OCI-M2 (cell line): ENCODE measurements at regions not wholly inside any gene's neighbourhood (a gene's known extent, or its start where the extent isn't known, plus 50 kb on each side); places are given as distances from the start of the nearest gene placed in this dataset.

Experiments used
- DNase-seq: peaks from one replicate; lab custom pipeline; 2025; ENCODE audit not compliant: unreplicated experiment; lab: John Stamatoyannopoulos, UW

- DNase-seq = no peak
Measured at GRCh38 chr4:177047070-177047850, 254.5 kb upstream of the VEGFC start.

- DNase-seq = no peak
Measured at GRCh38 chr4:177047851-177048174, 255.1 kb upstream of the VEGFC start.

- DNase-seq = no peak
Measured at GRCh38 chr4:177051473-177052060, 258.1 kb upstream of the NEIL3 start.

GRCh38 chr4:177052211-177052934 lies 257.3 kb upstream of the NEIL3 start:
- no peak for DNase-seq

- DNase-seq = no peak
Measured at GRCh38 chr4:177057186-177057585, 252.5 kb upstream of the NEIL3 start.

- DNase-seq = no peak
Measured at GRCh38 chr4:177064116-177064515, 245.6 kb upstream of the NEIL3 start.

- DNase-seq = no peak
Measured at GRCh38 chr4:177064729-177065394, 244.8 kb upstream of the NEIL3 start.

GRCh38 chr4:177066746-177067145 lies 242.9 kb upstream of the NEIL3 start:
- no peak for DNase-seq

- no peak for DNase-seq
Measured at GRCh38 chr4:177070533-177071058, 239.1 kb upstream of the NEIL3 start.

- no peak for DNase-seq
Measured at GRCh38 chr4:177077095-177077971, 232.3 kb upstream of the NEIL3 start.

- no peak for DNase-seq
Measured at GRCh38 chr4:177079327-177079726, 230.3 kb upstream of the NEIL3 start.

- no peak for DNase-seq
Measured at GRCh38 chr4:177080388-177080787, 229.3 kb upstream of the NEIL3 start.

GRCh38 chr4:177087060-177087459 lies 222.6 kb upstream of the NEIL3 start:
- no peak for DNase-seq

GRCh38 chr4:177087499-177087898 lies 222.2 kb upstream of the NEIL3 start:
- DNase-seq = no peak

GRCh38 chr4:177091515-177091914 lies 218.2 kb upstream of the NEIL3 start:
- no peak for DNase-seq

GRCh38 chr4:177092807-177093206 lies 216.9 kb upstream of the NEIL3 start:
- DNase-seq = no peak

- DNase-seq = no peak
Measured at GRCh38 chr4:177093964-177094363, 215.7 kb upstream of the NEIL3 start.

GRCh38 chr4:177097291-177097690 lies 212.4 kb upstream of the NEIL3 start:
- DNase-seq = no peak

- no peak for DNase-seq
Measured at GRCh38 chr4:177099211-177099610, 210.5 kb upstream of the NEIL3 start.

- DNase-seq = no peak
Measured at GRCh38 chr4:177100307-177100706, 209.4 kb upstream of the NEIL3 start.

- no peak for DNase-seq
Measured at GRCh38 chr4:177103619-177104018, 206.1 kb upstream of the NEIL3 start.
